HCT116 (cell line): ENCODE measurements at regions not wholly inside any gene's neighbourhood (a gene's known extent, or its start where the extent isn't known, plus 50 kb on each side); places are given as distances from the start of the nearest gene placed in this dataset.

ENCODE experiments used
- ATAC-seq: fragments of 200-7000 bp; cut with Tn5 transposase; 2 replicates; pipeline ENCODE4 v1.9.1; 2020; ENCODE audit warnings: mild to moderate bottlenecking, moderate library complexity
- BruUV-seq: library from RNA; stranded (reverse); fragments of 400-500 nt; replicated peaks from 2 replicates; lab custom pipeline; 2021; lab: Mats Ljungman, UMichigan
- CTCF ChIA-PET: fragments of 300-600 bp; sonication (Branson Sonifier 250); formaldehyde crosslinking; loops from one replicate; lab custom pipeline; 2021; ENCODE audit warnings: antibody characterized with exemption; lab: Charles Lee
- POLR2A ChIA-PET: fragments of 300-600, 350-600 bp; sonication (Branson Sonifier 250); formaldehyde crosslinking; loops from one replicate; lab custom pipeline; 2021; ENCODE audit warnings: antibody characterized with exemption; lab: Charles Lee
- RAD21 ChIA-PET, 2 experiments: fragments of 300-600 bp; sonication (Branson Sonifier 250); formaldehyde crosslinking; loops; one replicate each; lab custom pipeline; 2023; ENCODE audit warnings: low total read pairs in 2 of 2; ENCODE audit not compliant: uncharacterized antibody in 2 of 2, unreplicated experiment in 2 of 2, low non-redundant PET in 1 of 2; lab: Charles Lee
- DNase-seq: peaks from one replicate; pipeline ENCODE4 v3.0.0-alpha.2; 2010; ENCODE audit warnings: low read depth, low spot score
- H2AFZ ChIP-seq: fragments of 200-600 bp; shearing (Covaris generic), sonication (generic); 2 replicates; pipeline ENCODE4 v1.6.1; 2017; ENCODE audit warnings: low read depth, mixed run types, mixed read lengths, antibody characterized with exemption, low read length; ENCODE audit not compliant: poor library complexity, severe bottlenecking
- H3K27ac ChIP-seq: 2 replicates; pipeline ENCODE4 v1.5.1; 2012; ENCODE audit warnings: low read depth, low read length
- H3K27me3 ChIP-seq: fragments of 200-600 bp; sonication (generic); 2 replicates; pipeline ENCODE4 v1.6.1; 2016; ENCODE audit warnings: mixed run types, low read length, mixed read lengths; ENCODE audit not compliant: insufficient read depth
- H3K36me3 ChIP-seq, 2 experiments: fragments of 200-500 bp in 1 of 2; fragments of 200-600 bp in 1 of 2; sonication (Bioruptor generic) in 1 of 2; sonication (generic) in 1 of 2; 2 replicates each; pipeline versions ENCODE4 v1.5.1 to v1.6.1; 2014 to 2016; ENCODE audit warnings: low read length in 2 of 2, inconsistent platforms in 1 of 2, mixed read lengths in 1 of 2, mixed run types in 1 of 2; ENCODE audit not compliant: insufficient read depth in 2 of 2, control insufficient read depth in 1 of 2
- H3K4me1 ChIP-seq, 2 experiments: fragments of 200-600 bp in 1 of 2; sonication (generic) in 1 of 2; 2 replicates each; pipeline versions ENCODE4 v1.5.1 to v1.6.1; 2012 to 2017; ENCODE audit warnings: low read length in 2 of 2, inconsistent platforms in 1 of 2, mild to moderate bottlenecking in 1 of 2, mixed read lengths in 1 of 2, mixed run types in 1 of 2, moderate library complexity in 1 of 2; ENCODE audit not compliant: insufficient read depth in 2 of 2, control insufficient read depth in 1 of 2
- H3K4me2 ChIP-seq: fragments of 200-600 bp; sonication (generic); 2 replicates; pipeline ENCODE4 v1.6.1; 2017; ENCODE audit warnings: mixed run types, low read length, mixed read lengths
- H3K4me3 ChIP-seq, 2 experiments: fragments of 200-600 bp in 1 of 2; sonication (generic) in 1 of 2; replicated peaks in 1 of 2; 2 replicates each; pipeline ENCODE4 v1.5.1; 2011 to 2016; ENCODE audit warnings: low read length in 2 of 2, control low read depth in 1 of 2, low read depth in 1 of 2, mild to moderate bottlenecking in 1 of 2, mixed read lengths in 1 of 2, mixed run types in 1 of 2
- H3K79me2 ChIP-seq: fragments of 200-600 bp; sonication (generic); 2 replicates; pipeline ENCODE4 v1.6.1; 2017; ENCODE audit warnings: mild to moderate bottlenecking, mixed run types, low read length, moderate library complexity, mixed read lengths; ENCODE audit not compliant: insufficient read depth
- H3K9ac ChIP-seq: fragments of 200-600 bp; sonication (generic); 2 replicates; pipeline ENCODE4 v1.6.1; 2016; ENCODE audit warnings: low read length, mixed read lengths
- H3K9me2 ChIP-seq: fragments of 200-600 bp; sonication (generic), shearing (Covaris generic); 2 replicates; pipeline ENCODE4 v1.6.1; 2017; ENCODE audit warnings: mixed run types, mild to moderate bottlenecking, moderate library complexity; ENCODE audit not compliant: insufficient read depth
- H3K9me3 ChIP-seq, 2 experiments: fragments of 200-500 bp in 1 of 2; fragments of 200-600 bp in 1 of 2; sonication (Bioruptor generic) in 1 of 2; sonication (generic) in 1 of 2; 2 replicates each; pipeline ENCODE4 v1.6.1; 2014 to 2017; ENCODE audit warnings: low read length in 2 of 2, mixed read lengths in 2 of 2, inconsistent platforms in 1 of 2, low read depth in 1 of 2, mild to moderate bottlenecking in 1 of 2, mixed run types in 1 of 2, moderate library complexity in 1 of 2; ENCODE audit not compliant: control insufficient read depth in 1 of 2, insufficient read depth in 1 of 2
- H4K20me1 ChIP-seq: fragments of 200-600 bp; sonication (generic), shearing (Covaris generic); 2 replicates; pipeline ENCODE4 v1.6.1; 2017; ENCODE audit warnings: mixed run types, mild to moderate bottlenecking, moderate library complexity; ENCODE audit not compliant: insufficient read depth
- CBX3 ChIP-seq: IDR thresholded peaks from 2 replicates; pipeline ENCODE4 v1.6.1; 2012; ENCODE audit warnings: low read depth
- CEBPB ChIP-seq: IDR thresholded peaks from 2 replicates; pipeline ENCODE4 v1.6.1; 2012; ENCODE audit warnings: low read depth
- CTCF ChIP-seq, 3 experiments: fragments of 200-600 bp in 1 of 3; sonication (generic) in 1 of 3; IDR thresholded peaks in 2 of 3; conservative IDR thresholded peaks in 1 of 3; 2 replicates each; pipeline ENCODE4 v1.5.1; 2012 to 2017; ENCODE audit warnings: low read depth in 2 of 3, low read length in 2 of 3, antibody characterized with exemption in 1 of 3, borderline replicate concordance in 1 of 3, control low read depth in 1 of 3, mild to moderate bottlenecking in 1 of 3, mixed read lengths in 1 of 3, mixed run types in 1 of 3, moderate library complexity in 1 of 3; ENCODE audit not compliant: insufficient read depth in 1 of 3
- EZH2 ChIP-seq: fragments of 200-600 bp; sonication (generic); IDR thresholded peaks from 2 replicates; pipeline ENCODE4 v1.6.1; 2017; ENCODE audit warnings: antibody characterized with exemption, mixed run types
- JUND ChIP-seq: IDR thresholded peaks from 2 replicates; pipeline ENCODE4 v1.6.1; 2012
- POLR2A ChIP-seq: IDR thresholded peaks from 2 replicates; pipeline ENCODE4 v1.7.0; 2011; ENCODE audit warnings: borderline replicate concordance; ENCODE audit not compliant: insufficient read depth, insufficient read length; ENCODE audit errors: extremely low read depth
- POLR2AphosphoS5 ChIP-seq: IDR thresholded peaks from 2 replicates; pipeline ENCODE4 v1.6.1; 2011; ENCODE audit warnings: mild to moderate bottlenecking, low read depth, low read length, moderate library complexity
- RAD21 ChIP-seq: IDR thresholded peaks from 2 replicates; pipeline ENCODE4 v1.6.1; 2012; ENCODE audit warnings: low read depth, mild to moderate bottlenecking
- TCF7L2 ChIP-seq: IDR thresholded peaks from 2 replicates; pipeline ENCODE4 v1.7.0; 2011; ENCODE audit warnings: borderline replicate concordance, inconsistent platforms; ENCODE audit not compliant: insufficient read depth, insufficient read length; ENCODE audit errors: extremely low read depth
- ZFX ChIP-seq: fragments of 450-650 bp; IDR thresholded peaks from 2 replicates; pipeline ENCODE4 v1.6.1; 2017
- intact Hi-C: fragments of 100-400 bp; cut with micrococcal nuclease; formaldehyde crosslinking; loops from 2 replicates; pipeline ENCODE4 v1.10.0; 2022
- TF ChIP-seq, protein P1 (sequence below): IDR thresholded peaks from 2 replicates; pipeline ENCODE4 v1.6.1; 2012; ENCODE audit warnings: low read depth

DNA sequence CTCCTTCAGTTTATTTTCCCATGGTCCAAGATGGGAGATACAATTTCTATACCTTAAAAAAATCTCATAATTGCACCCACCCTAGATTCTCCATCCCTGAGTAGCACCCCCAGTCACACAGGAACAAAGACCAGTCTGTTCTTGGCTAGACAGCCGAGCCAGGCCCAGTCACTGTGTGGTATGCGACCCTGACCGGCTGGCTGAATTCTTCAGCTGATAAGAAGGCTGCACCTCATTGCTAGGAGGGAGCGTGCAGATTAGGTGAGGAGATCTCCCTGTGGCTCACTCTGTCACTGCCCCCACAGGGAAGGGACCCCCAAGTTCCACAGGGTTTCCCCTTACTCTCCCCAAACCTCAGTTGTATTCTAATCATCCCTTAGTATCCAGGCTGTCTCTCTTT lies 138.7 kb downstream of the SALL1 start:
- no peak for ATAC-seq

More for the DNA sequence above, 138.7 kb downstream of the SALL1 start:
- no peak overlapping the region for H3K9ac ChIP-seq
- CTCF ChIA-PET, result no interaction called here
- no peaks in the 10 kb centered on the region for H3K79me2 ChIP-seq
- H3K9me2 ChIP-seq, result no peaks in the 10 kb centered on the region
- no peaks in the 10 kb centered on the region for H3K4me1 ChIP-seq
- DNase-seq, result no peak
- H3K27ac ChIP-seq, result no peak overlapping the region
- intact Hi-C loops, result no loop called here
- TF ChIP-seq RAD21, result no peak
- no peak for TF ChIP-seq POLR2AphosphoS5
- no peak for TF ChIP-seq CBX3
- no peak for TF ChIP-seq JUND
- TF ChIP-seq POLR2A, result no peak
- no peak for TF ChIP-seq CEBPB
- no peak for TF ChIP-seq EZH2
- no peak for TF ChIP-seq TCF7L2
- TF ChIP-seq, protein P1, sequence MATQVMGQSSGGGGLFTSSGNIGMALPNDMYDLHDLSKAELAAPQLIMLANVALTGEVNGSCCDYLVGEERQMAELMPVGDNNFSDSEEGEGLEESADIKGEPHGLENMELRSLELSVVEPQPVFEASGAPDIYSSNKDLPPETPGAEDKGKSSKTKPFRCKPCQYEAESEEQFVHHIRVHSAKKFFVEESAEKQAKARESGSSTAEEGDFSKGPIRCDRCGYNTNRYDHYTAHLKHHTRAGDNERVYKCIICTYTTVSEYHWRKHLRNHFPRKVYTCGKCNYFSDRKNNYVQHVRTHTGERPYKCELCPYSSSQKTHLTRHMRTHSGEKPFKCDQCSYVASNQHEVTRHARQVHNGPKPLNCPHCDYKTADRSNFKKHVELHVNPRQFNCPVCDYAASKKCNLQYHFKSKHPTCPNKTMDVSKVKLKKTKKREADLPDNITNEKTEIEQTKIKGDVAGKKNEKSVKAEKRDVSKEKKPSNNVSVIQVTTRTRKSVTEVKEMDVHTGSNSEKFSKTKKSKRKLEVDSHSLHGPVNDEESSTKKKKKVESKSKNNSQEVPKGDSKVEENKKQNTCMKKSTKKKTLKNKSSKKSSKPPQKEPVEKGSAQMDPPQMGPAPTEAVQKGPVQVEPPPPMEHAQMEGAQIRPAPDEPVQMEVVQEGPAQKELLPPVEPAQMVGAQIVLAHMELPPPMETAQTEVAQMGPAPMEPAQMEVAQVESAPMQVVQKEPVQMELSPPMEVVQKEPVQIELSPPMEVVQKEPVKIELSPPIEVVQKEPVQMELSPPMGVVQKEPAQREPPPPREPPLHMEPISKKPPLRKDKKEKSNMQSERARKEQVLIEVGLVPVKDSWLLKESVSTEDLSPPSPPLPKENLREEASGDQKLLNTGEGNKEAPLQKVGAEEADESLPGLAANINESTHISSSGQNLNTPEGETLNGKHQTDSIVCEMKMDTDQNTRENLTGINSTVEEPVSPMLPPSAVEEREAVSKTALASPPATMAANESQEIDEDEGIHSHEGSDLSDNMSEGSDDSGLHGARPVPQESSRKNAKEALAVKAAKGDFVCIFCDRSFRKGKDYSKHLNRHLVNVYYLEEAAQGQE, result no peak
- no peak for TF ChIP-seq ZFX
- no peak for TF ChIP-seq CTCF (IDR thresholded peaks at IDR 0.05 in 2 of 3, conservative IDR thresholded peaks at IDR 0.05 in 1 of 3; ENCODE audit: borderline replicate concordance in 1 of 3, insufficient read depth in 1 of 3, low read depth in 2 of 3, low read length in 2 of 3)
- no peaks in the 10 kb centered on the region for H4K20me1 ChIP-seq
- no peak overlapping the region for H2AFZ ChIP-seq
- POLR2A ChIA-PET, result no interaction called here
- H3K4me2 ChIP-seq, result no peak overlapping the region
- H3K9me3 ChIP-seq, result no peaks in the 10 kb centered on the region
- H3K27me3 ChIP-seq, result peaks cover 3% of the 10 kb centered on the region
- H3K4me3 ChIP-seq, result no peak overlapping the region
- no TSS peak for BruUV-seq
- no peaks in the 10 kb centered on the region for H3K36me3 ChIP-seq
- RAD21 ChIA-PET, result no interaction called here
